ENCODE measurements at regions not wholly inside any gene's neighbourhood (a gene's known extent, or its start where the extent isn't known, plus 50 kb on each side); places are given as distances from the start of the nearest gene placed in this dataset.

DNA sequence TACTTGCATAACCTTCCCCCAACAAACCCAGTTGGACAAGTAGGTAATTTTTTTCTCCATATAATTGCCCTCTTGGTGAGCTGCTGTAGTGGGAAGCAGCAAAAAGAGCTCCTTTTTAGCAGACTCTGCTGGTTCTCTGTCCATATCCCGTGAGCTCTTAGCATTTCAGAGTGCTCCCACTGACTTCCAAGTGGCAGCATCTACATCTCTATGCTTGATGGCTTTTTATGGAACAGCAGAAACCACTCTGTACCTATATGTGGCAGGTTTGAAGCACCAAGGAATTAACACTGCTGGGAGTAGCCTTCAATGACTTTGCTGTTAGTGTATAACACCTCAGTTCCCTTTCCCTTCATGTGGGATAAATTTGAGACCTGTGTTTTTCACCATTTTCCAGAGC is 168.4 kb upstream of the NHS start:
- no peak for DNase-seq (ENCODE audit: low spot score)

- no peak for DNase-seq (ENCODE audit: low spot score)
Measured at GRCh38 chrX:17214962-17215361, 160.0 kb upstream of the NHS start.

GRCh38 chrX:17226736-17227135 is 148.3 kb upstream of the NHS start:
- DNase-seq (ENCODE audit: low spot score), result peak; percentile 53

DNA sequence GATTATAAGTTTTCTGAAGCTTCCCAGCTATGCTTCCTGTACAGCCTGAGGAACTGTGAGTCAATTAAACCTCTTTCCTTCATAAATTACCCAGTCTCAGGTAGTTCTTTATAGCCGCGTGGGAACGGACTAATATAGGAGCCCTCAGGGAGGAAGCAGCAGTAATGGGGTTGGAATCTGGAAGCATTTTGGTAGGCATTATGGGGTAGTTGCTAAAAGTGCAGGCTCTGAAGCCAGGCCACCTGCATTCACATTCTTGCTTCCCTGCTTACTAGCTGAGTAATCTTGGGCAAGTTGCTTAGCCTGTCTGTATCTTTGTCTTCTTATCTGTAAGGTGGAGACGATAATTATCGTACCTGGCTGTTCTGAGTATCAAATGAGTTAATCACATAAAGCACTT is 137.9 kb upstream of the NHS start:
- no peak for DNase-seq (ENCODE audit: low spot score)

GRCh38 chrX:17242470-17242869 is 132.5 kb upstream of the NHS start:
- DNase-seq (ENCODE audit: low spot score), result peak; percentile 46

- DNase-seq (ENCODE audit: low spot score), result no peak
Measured at GRCh38 chrX:17247144-17247543, 127.9 kb upstream of the NHS start.

GRCh38 chrX:17262123-17262522 is 112.9 kb upstream of the NHS start:
- no peak for DNase-seq (ENCODE audit: low spot score)

DNA sequence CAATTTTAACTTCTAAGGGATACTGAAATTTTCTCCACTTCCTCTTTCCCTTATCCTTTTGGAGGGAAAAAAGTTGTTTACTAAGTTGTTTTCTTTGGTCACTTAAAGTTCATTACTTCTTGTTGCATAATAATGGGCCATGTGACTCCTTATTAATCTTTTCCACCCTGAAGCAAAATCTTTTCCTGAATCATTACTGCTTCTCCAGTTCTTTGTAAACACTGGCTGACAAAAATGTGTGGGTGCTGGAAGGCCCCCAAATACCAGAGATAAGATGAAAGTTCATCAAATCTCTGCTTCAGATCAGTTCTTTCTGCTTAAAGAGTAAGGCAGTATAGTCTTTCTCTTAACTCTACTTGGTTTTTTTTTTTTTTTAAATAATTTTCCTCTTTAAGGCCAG is 108.9 kb upstream of the NHS start:
- no peak for DNase-seq (ENCODE audit: low spot score)

GRCh38 chrX:17278961-17279360 is 96.0 kb upstream of the NHS start:
- no peak for DNase-seq (ENCODE audit: low spot score)

DNA sequence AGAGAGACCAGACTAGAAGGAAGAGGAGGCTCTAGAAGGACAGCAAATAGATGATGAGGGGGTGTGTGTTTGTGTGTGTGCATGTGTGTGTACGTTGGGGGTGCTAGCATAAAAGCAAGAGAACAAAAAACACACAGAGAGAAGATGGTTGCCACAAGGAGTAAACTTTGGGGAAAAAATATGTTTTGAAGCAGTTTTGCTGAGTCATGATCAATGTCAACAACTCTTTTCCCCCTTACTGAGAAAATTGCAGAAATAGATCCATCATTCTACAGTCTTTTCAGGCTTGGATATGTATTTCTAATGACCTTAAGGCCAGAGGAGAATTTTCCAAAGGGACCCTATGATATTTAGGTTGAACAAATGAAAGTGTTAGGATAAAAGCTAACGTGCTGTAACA is 89.0 kb upstream of the NHS start:
- no peak for DNase-seq (ENCODE audit: low spot score)

DNA sequence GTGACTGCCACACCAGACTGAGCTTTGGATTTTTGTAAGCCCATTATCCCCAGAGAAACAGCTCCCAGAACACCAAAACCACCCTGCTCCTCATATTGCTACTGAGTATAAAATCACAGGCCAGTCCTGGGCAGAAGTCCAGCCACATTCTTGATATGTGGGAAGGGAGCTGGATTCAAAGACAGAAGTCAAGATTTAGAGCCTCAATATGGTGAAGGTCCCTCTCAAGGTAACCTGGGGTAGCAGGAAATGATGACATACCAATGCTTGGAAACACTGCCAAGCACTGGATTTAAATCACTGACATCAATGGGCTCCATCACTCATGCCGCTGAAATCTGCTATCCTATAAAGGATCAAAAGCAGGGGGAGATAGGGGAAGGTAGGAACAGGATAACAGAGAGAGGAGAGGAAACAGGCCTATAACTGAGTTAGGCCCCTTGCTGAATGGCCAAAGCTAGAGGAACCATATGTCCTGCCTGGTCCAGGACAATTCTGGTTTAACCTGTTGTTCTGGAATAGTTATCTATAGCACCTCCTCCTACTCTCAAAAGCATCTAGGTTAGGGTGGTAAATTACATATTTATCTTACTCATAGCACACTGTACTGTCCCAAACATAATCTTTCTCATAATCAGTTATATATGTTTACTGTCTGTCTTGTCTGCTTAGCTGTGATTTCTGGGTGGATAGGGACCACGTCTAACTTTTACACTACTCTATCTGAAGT is 83.7 kb upstream of the NHS start:
- no peak for DNase-seq (ENCODE audit: low spot score)

DNA sequence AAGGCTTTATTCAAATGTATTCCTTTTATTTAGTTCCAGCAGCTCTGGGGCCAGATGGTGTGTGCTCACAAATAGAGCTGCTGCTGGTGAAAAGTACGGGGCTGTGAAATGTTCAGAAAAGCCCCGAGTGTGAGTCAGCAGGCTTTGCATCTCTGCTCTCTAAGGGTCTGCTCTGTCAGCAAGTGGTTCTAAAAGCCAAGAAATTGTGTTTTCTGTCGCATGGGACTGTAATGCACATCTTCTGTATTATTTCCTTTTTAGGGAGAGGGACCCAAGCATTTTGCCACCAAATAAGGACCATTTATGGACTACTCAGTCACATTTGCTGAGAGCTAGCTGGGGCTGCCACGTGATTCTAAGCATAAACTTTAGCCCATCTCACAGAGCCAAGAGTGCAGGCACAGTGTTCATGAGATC is 82.9 kb upstream of the NHS start:
- peak; percentile 5 for DNase-seq (ENCODE audit: low spot score)

- DNase-seq (ENCODE audit: low spot score), result no peak
Measured at GRCh38 chrX:17294561-17294960, 80.4 kb upstream of the NHS start.

- no peak for DNase-seq (ENCODE audit: low spot score)
Measured at GRCh38 chrX:17295791-17296190, 79.2 kb upstream of the NHS start.

- DNase-seq (ENCODE audit: low spot score), result no peak
Measured at GRCh38 chrX:17298564-17298963, 76.4 kb upstream of the NHS start.

GRCh38 chrX:17299206-17299605 is 75.8 kb upstream of the NHS start:
- no peak for DNase-seq (ENCODE audit: low spot score)

GRCh38 chrX:17323397-17323796 is 51.6 kb upstream of the NHS start:
- no peak for DNase-seq (ENCODE audit: low spot score)
